Hematopoietic multipotent progenitor cell treated with erythropoietin and hydrocortisone succinate and interleukin-3 and kit ligand, for 8 days (in vitro differentiated cells): ENCODE measurements at regions not wholly inside any gene's neighbourhood (a gene's known extent, or its start where the extent isn't known, plus 50 kb on each side); places are given as distances from the start of the nearest gene placed in this dataset.

Experiments used
- DNase-seq: peaks from one replicate; pipeline ENCODE4 v3.0.0-alpha.2; 2015

DNA sequence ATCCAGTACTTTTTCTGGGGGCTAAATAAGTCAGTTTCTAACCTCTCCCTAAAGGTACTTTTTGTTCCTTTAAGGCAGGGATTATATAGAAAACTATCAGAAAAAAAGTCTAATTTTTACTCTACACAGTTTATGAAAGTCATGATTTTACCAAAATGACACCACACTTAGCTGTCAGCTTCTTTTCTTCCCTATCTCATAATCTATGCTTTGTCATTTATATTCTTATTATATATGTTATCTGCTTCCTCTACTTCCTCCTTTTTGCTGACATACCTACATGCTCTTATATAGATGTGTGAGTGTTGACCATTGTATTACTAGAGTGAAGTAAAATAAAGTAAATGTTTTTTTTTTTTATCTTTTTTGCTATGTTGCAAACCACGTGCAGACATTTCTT, 203.9 kb upstream of the CHRM2 start:
- DNase-seq: no peak

GRCh38 chr7:136657482-136657921, 210.9 kb upstream of the CHRM2 start:
- DNase-seq: no peak

DNA sequence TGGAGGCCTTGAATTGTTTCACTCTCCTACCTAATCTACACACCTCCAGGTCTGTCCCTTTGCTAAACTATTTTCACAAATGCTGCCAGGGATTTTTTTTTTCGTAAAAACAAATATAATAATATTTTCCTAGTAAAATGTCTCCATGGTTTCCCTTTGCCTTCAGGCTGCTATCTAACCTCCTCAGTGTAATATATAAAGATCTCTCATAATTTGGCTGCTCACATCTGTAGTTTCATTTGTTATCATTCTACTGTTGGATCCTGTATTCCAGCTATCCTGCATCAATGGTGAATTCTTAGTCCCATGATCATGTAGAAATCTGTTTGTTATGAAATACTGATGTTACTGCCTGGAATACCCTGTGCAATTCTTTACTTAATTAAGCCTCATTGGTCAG, 211.9 kb upstream of the CHRM2 start:
- no peak for DNase-seq

GRCh38 chr7:136655414-136655813, 213.0 kb upstream of the CHRM2 start:
- DNase-seq: no peak

DNA sequence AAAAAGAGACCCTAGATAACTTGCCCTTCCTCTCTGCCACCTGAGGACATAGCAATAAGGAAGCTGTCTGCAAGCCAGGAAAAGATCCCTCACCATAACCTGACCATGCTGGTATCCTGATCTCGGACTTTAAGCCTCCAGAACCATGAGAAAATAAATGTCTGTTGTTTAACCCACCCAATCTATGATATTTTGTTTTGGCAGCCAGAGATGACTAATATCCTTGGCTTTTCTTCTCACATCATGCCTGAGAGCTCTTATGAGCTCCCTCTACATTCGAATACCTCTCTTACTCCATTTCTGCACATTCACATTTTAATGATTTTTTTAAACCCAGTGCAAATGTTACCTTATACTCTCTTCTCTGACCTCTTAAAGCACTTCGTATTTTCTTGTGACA, 214.0 kb upstream of the CHRM2 start:
- DNase-seq: no peak

DNA sequence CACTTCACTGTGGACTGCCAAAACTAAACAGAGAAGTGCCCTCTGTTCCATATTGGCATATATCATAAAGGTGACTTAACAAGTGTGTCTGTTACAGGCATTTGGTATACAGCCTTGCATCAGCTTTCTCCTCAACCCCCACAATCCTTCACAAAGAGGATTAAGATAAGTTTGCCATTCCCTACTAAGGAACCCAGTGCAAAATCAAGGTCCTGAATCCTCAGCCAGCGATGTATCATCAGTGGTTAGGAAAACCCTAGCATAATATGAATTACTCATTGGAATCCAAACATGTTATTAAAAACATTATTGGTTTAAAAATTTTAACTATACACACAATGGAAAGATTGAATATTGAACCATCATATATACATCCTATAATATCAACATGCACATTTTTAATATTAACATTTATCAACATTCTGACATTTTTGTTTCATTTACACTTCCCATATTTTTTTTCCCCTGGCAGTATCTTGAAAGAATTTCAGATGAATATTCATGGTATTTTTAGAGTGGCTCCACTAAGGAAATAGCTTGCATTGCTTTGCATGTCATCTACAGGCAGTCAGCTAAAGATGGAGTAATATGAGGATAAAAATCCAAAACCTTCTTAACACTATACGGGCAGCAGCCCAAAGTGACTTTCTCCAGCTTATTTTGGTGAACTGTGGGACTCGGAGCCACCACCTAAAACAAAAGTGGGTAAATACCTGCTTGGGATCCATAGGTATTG, 215.6 kb upstream of the CHRM2 start:
- DNase-seq: no peak

GRCh38 chr7:136640977-136641376, 227.5 kb upstream of the CHRM2 start:
- DNase-seq: no peak

DNA sequence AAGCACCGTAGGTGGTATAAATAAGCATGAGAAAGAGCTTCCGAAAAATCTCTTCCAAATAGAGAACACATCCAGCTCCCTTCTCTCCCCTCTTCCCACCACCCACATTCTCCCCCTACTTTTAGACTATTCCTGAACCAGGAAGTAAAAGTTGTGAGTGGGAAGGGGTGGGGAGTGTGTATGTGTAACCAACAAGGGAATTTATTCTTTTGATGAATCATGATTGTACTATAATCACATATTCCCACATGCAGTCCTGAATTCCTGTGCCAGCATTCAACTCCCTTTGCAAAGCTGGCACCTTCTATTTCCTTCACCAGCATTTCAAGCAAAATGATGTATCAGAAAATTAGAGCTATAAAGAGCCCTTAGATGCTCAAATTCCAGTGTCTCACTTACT, 230.6 kb upstream of the CHRM2 start:
- no peak for DNase-seq

DNA sequence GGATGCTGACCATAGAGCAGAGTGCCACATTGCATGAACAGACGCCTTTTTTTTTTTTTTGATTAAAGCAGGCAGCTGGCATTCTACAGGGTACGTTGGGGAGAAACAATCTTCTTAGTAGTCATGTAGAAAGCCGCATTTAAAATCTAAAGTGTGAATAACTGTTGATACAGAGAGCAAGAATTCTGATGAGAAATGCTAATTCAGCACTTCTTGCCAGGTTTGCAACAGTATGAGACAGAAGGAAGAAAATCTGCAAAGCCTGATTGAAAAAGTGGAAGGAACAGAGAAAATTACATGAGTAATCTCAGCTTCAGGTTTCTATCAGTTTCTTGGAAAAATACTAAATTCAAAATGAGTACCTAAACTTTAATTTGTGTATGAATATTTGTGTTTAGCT, 232.7 kb upstream of the CHRM2 start:
- DNase-seq: no peak

DNA sequence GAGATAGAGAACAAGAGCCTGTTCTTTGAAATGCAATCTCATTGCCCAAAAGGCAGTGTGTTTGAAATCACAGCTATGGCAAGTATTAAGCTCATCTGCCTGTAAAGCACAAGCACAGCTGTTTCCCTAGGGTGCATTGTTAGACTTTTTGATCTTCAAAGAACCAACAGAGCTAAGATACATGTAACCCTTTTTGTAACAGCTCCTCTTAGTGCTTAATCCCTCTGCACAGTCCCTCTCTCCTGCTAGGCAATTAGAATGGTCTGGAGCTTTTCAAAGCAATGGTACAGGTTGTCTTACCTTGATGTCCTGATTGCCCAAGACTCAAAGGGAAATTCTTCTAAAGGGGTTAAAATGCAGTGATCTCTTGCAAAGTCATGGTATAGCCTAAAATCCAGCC, 249.6 kb upstream of the CHRM2 start:
- no peak for DNase-seq

- DNase-seq: no peak
Observed at GRCh38 chr7:136617176-136617575, 251.3 kb upstream of the CHRM2 start.

DNA sequence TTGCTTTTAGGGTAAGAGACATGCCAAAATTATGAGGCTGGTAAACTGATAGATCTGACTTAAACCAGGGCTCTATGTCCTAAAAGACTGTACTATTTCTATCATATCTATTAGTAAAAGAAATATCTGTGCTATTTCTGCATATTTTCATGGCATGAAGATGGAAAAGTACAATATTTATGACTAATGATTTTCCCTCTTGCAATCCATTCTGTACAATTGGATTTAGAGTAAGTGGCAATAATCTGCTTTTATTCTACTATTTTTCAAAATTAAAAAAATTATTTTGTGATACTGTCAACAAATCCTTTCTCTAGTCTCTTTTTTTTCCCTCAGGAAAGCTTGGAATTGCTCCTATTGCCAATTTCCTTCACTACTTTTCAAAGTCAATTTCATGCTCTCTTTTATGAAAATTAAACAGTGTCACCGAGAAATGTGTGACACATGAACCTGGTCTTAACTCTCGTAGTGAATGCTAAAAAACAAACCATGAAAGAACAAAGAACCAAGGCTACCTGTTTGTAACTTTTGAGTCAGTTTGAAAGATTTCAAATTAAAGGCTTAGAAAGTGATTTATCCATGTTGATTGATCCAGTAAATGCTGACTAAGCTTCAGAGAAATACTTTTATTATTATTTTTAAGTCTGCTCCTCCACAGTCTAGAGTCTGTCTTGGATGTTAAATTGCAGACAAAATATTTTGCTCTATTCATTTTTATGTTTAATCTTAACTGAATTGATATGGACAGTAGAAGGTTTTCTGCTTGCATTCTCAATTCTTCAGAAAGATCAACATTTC, 262.7 kb upstream of the CHRM2 start:
- DNase-seq: no peak

DNA sequence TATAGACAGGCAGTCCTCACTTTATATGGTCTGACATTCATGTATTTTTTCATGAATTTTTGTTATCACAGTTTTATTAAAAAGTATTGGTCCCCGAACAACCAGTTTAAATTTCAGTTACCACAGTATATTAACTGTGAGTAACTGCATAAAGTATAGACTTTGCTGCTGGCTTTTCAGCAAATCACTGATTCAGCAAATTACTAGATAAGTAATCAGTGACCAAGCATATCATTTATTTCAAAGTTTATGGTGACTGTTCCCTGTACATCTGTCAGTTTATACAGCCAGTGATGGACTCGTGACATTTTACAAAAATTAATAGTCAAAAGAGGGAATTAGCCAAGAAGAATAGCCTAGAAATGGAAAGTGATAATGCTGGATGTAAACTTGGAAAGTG, 266.7 kb upstream of the CHRM2 start:
- no peak for DNase-seq

DNA sequence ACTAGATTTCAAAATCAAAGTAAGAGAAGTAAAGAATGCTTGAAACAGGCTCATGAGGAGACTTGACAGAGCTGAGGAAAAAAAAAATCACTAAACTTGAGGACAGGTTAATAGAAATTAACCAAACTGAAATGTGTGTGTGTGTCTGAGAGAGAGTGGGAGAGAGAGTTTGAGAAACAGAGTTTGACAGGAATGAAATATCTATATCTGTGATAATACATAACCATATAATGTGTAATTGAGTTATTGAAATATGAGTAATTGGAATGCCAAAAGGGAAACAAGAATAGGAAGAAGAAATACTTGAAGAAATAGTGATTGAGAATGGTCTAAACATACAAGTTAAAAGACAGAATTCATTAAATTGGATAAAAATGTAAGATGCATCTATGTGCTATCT, 268.0 kb upstream of the CHRM2 start:
- no peak for DNase-seq

- DNase-seq: no peak
Observed at GRCh38 chr7:136594739-136595144, 273.7 kb upstream of the CHRM2 start.

- no peak for DNase-seq
Observed at GRCh38 chr7:136588216-136588615, 280.2 kb upstream of the CHRM2 start.

DNA sequence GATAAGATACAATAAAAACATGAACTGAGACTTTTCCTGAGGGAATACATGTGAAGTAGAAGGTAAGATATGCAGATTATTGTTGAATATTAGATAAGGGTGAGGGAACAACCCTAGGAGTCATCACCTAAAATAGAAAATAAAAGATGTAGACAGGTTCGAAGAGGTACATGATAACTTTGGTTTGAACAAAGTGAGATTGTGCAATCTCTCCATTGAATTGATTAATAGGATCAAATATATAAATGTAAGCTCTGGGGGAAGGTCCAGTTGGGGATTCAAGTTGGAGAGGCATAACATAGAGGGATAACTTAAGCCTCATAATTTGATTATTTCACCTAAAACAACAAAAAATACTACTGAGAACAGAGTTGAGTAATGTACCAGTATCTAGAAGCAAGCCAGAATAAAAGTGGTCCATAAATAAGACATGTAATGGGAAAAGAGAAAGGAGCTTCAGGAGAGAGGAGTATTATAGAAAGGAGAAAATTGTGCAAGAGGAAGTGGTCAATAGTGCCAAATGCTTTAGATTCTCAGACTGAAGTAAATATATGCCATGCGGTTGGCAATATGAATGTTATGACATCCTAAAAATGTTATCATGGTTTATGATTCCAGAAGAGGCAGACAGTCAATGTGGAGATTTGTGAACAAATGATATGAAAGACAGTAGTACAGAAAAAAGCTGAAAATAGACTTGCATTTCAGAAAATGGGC, 282.3 kb upstream of the CHRM2 start:
- DNase-seq: no peak

- DNase-seq: no peak
Observed at GRCh38 chr7:136566491-136566890, 302.0 kb upstream of the CHRM2 start.

- no peak for DNase-seq
Observed at GRCh38 chr7:136555933-136556332, 312.5 kb upstream of the CHRM2 start.

- DNase-seq: no peak
Observed at GRCh38 chr7:136551618-136552017, 316.8 kb upstream of the CHRM2 start.

DNA sequence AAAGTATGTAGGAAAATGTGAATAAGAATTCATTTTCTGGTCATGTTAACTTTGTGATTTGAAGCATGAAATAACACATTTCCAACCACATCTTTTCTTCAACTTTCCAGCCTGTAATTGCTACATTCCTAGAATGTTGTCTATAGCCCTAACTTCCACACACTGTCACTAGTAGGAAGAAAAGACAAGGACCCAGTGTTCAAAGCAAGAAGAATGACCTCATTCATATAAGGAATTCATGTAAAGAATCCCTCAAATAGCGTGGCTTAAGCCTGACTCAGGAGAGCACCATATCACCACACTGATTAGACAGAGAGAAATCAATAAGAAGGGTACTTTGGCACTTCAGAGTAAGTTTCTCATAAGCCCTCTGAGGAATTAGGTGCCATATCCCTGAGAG, 318.7 kb upstream of the CHRM2 start:
- no peak for DNase-seq

DNA sequence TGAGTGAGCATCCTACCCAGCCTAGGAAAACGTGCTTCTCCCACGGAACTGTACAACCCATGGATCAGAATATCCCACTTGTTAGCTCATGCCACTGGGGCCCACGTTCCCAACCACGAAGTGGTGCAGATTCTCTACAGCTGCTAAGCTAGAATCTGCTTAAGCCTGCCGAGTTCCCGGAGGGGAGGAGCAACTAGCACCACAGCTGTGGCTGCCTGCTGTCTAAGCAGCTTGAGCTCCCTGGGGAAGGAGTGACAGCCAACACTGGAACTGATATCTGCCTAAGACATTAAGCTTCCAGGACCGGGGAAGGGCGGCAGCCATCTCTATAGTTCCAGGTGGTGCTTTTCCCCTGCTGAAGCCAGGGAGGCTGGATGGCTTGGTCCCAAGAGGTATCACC, 334.7 kb upstream of the CHRM2 start:
- DNase-seq: no peak

GRCh38 chr7:136530831-136531230, 337.6 kb upstream of the CHRM2 start:
- no peak for DNase-seq

DNA sequence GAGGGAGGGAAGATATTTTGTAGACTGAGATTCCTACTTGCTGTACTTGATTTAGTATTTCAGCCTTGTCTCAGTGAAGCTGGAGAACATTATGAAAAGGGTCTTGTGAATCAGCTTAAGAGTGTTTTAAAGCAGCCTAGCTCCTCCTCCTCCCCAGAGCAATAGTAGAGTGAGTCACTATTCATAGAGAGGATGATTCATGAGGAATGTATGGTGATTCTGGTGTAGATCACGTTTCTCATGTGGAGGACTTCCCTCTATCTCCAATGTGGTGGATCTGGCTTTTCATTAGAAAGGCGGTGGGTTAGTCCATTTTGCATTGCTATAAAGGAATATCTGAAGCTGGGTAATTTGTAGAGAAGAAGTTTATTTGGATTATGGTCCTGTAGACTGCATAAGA, 340.1 kb upstream of the CHRM2 start:
- no peak for DNase-seq
